Heart right ventricle (tissue), 16 donors: ENCODE measurements at regions not wholly inside any gene's neighbourhood (a gene's known extent, or its start where the extent isn't known, plus 50 kb on each side); places are given as distances from the start of the nearest gene placed in this dataset.

ENCODE experiments used
- ATAC-seq, 8 donors: fragments of 200-7000 bp; cut with Tn5 transposase; one replicate each; pipeline ENCODE4 v1.9.1; 2020; ENCODE audit warnings: mild to moderate bottlenecking in 8 of 8, moderate library complexity in 8 of 8, moderate number of reproducible peaks in 1 of 8
- DNase-seq, 2 donors: peaks; one replicate each; pipeline ENCODE4 v3.0.0-alpha.2; 2020
- H3K27ac ChIP-seq, 10 donors: fragments of 200-600 bp; sonication (generic) in 2 of 10; one replicate each; pipeline versions ENCODE4 v1.5.0 to v1.8.0; 2020 to 2022; ENCODE audit warnings: mild to moderate bottlenecking in 3 of 10
- H3K27me3 ChIP-seq, 7 donors: fragments of 200-600 bp; one replicate each; pipeline ENCODE4 v1.8.0; 2021 to 2022; ENCODE audit warnings: mild to moderate bottlenecking in 2 of 7
- H3K36me3 ChIP-seq, 9 donors: fragments of 200-600 bp; sonication (generic) in 1 of 9; one replicate each; pipeline versions ENCODE4 v1.5.0 to v1.8.0; 2020 to 2022; ENCODE audit warnings: mild to moderate bottlenecking in 2 of 9
- H3K4me1 ChIP-seq, 9 donors: fragments of 200-600 bp; sonication (generic) in 1 of 9; one replicate each; pipeline versions ENCODE4 v1.5.0 to v1.8.0; 2020 to 2022; ENCODE audit warnings: mild to moderate bottlenecking in 4 of 9
- H3K4me3 ChIP-seq, 10 donors: fragments of 200-600 bp; sonication (generic) in 2 of 10; one replicate each; pipeline versions ENCODE4 v1.5.0 to v1.8.0; 2020 to 2022; ENCODE audit warnings: mild to moderate bottlenecking in 7 of 10, moderate library complexity in 2 of 10
- H3K9me3 ChIP-seq, 11 donors: fragments of 200-600 bp in 10 of 11; sonication (generic) in 2 of 11; one replicate each; pipeline versions ENCODE4 v1.5.0 to v1.8.0; 2013 to 2022; ENCODE audit warnings: mild to moderate bottlenecking in 2 of 11, control low read depth in 1 of 11, moderate library complexity in 1 of 11
- CTCF ChIP-seq, 9 donors: fragments of 200-600 bp; sonication (generic) in 2 of 9; IDR thresholded peaks; one replicate each; pipeline versions ENCODE4 v1.5.0 to v1.8.0; 2021 to 2022; ENCODE audit warnings: antibody characterized with exemption in 9 of 9, mild to moderate bottlenecking in 5 of 9, moderate library complexity in 1 of 9
- WGBS, 2 donors: extraction: QIAGEN DNeasy Blood & Tissue Kit; methylation state at CpG; one replicate each; pipeline ENCODE4 v1.1.7; 2013; ENCODE audit warnings: inconsistent platforms in 1 of 2; 5-methylcytosine and 5-hydroxymethylcytosine counted together
- intact Hi-C, 10 donors: fragments of 100-400 bp; cut with DNase I; formaldehyde crosslinking; loops; one replicate each; pipeline versions ENCODE4 v1.11.1 to v1.14.2; 2022
- donor health status: Arrhythmogenic right ventricular cardiomyopathy.
- donor health status: ischemic (EF 13 %, LVEDD 7.1; RV severe dilation, severe dysfunction).
- donor health status: healthy with polysubstance abuse.
- donor health status: DM: no; HTN: yes; CAD: no.
- donor health status: DM: no; HTN: no; CAD: no.
- donor health status: ischemic (EF 25% LVEDD 6.9; RV normal size, moderate dysfunction).
- donor health status: ischemic (EF 25% LVEDD 5.7; RV mildly dilated, moderate dysfunction).
- donor health status: healthy.
- donor health status: DM: yes; HTN: yes; CAD: no.
- donor health status: Ischemic cardiomyopathy.
- donor health status: ischemic (EF 35%, LVEDD 5.7; RV mildly dilated, moderate dysfunction).
- donor health status: nonischemic (EF 11% LVEDD 7.7; RV severe dilation, severe dysfunction).
- donor health status: DM: yes; HTN: yes; CAD: no.
- donor health status: PGD.
- donor health status: ischemic (EF 29% LVEDD 5.4; RV normal size, mild dysfunction).
- donor health status: nonischemic (EF 23%, LVEDD 6.1; RV moderate dilation, normal function).

GRCh38 chr2:16259010-16259409, 318.7 kb downstream of the MYCN start:
- Histone ChIP-seq H3K36me3 (no peaks in the 10 kb centered on the region), H3K27me3 (peaks cover 0 to 10% (median 0%) of the 10 kb centered on the region in 7 donors), H3K27ac (no peak overlapping the region), H3K4me3 (no peak overlapping the region), H3K4me1 (no peaks in the 10 kb centered on the region), H3K9me3 (no peaks in the 10 kb centered on the region)
- ATAC-seq = no peak
- WGBS, 2 donors = 91 to 95% methylated on average over 1 of the region's 1 CpG
- no peak for DNase-seq
- no peak for TF ChIP-seq CTCF (IDR thresholded peaks at IDR 0.05)
- intact Hi-C loops = no loop called here

DNA sequence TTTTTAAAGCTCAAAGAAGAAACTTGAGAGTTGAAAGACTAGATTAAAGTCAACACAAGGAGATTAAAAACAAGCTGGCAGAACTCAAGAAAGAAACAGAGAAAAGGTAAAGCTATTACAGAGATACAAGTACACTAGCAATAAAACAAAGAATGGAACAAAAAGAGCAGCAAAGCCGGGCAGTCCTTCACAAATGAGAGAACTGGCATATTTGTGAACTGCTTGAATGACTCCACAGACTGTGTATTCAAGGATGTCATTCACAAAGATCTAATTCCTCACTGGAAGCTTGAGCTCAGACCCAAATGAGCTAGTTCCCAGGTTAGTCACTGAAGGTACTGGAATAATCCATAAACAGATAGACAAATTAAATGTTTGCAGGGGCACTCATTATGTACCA, 318.0 kb downstream of the MYCN start:
- intact Hi-C loops = no loop called here
- DNase-seq (no peak), ATAC-seq (no peak)
- H3K9me3 ChIP-seq = no peaks in the 10 kb centered on the region
- H3K36me3 ChIP-seq = no peaks in the 10 kb centered on the region
- no peak for TF ChIP-seq CTCF (IDR thresholded peaks at IDR 0.05)
- no peaks in the 10 kb centered on the region for H3K4me1 ChIP-seq
- H3K27ac ChIP-seq = no peak overlapping the region
- 80 to 97% methylated on average over 1 of the region's 1 CpG for WGBS, 2 donors
- peaks cover 0 to 10% (median 0%) of the 10 kb centered on the region in 7 donors for H3K27me3 ChIP-seq
- no peak overlapping the region for H3K4me3 ChIP-seq

GRCh38 chr2:16257322-16258028, 317.1 kb downstream of the MYCN start:
- intact Hi-C loops = no loop called here
- Histone ChIP-seq H3K27ac (no peak overlapping the region), H3K36me3 (no peaks in the 10 kb centered on the region), H3K4me1 (no peaks in the 10 kb centered on the region), H3K4me3 (no peak overlapping the region), H3K27me3 (peaks cover 0 to 10% (median 0%) of the 10 kb centered on the region in 7 donors), H3K9me3 (no peaks in the 10 kb centered on the region)
- DNase-seq (no peak), ATAC-seq (no peak)
- 70 to 78% methylated on average over 6 of the region's 6 CpGs for WGBS, 2 donors
- TF ChIP-seq CTCF (IDR thresholded peaks at IDR 0.05) = no peak

DNA sequence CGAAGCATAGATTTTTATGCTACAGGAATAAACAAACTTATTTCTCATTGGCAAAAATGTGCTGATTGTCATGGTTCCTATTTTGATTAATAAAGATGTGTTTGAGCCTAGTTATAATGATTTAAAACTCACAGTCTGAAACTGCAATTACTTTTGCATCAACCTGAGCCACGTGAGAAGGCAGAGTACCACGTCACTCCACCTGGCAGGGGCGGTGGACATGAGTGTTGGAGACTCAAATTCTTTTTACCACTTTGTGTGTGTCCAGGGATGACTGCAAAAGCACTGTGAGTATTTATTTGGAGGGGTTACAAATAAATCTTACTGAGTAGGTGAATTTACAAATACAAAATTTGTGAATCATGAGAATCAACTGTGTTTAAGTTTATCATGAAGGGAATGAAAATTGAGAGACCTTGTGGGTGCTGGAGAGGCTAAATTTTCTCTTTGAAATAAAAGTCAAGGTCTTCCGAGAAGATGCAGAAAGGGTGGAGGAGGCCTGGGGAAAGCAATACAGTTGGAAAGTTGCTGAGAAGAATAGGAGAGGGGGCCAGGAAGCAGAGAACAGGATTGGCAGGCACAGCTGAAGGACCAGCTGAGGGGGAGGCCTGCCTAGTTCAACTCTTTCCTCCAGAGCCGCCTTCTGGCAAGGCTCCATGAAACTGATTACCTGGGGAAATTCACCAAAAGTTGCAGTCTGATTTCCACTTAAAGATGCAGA, 316.4 kb downstream of the MYCN start:
- TF ChIP-seq CTCF (IDR thresholded peaks at IDR 0.05) = no peak
- intact Hi-C loops = no loop called here
- Histone ChIP-seq H3K36me3 (no peaks in the 10 kb centered on the region), H3K4me1 (no peaks in the 10 kb centered on the region), H3K27me3 (peaks cover 0 to 10% (median 0%) of the 10 kb centered on the region in 7 donors), H3K4me3 (no peak overlapping the region), H3K27ac (no peak overlapping the region), H3K9me3 (no peaks in the 10 kb centered on the region)
- no peak for DNase-seq
- no peak for ATAC-seq
- 70 to 72% methylated on average over 6 of the region's 6 CpGs for WGBS, 2 donors
